BJ (cell line): ENCODE measurements at regions not wholly inside any gene's neighbourhood (a gene's known extent, or its start where the extent isn't known, plus 50 kb on each side); places are given as distances from the start of the nearest gene placed in this dataset.
"Not testable (repeated sequence)": the region's sequence is repeated elsewhere in the genome, so short reads cannot be mapped to it uniquely, and the experiment has no call there.

Source experiments
- CTCF ChIA-PET: fragments of 350-600 bp; formaldehyde crosslinking; extraction: SDS; loops from one replicate; lab custom pipeline; 2021; ENCODE audit warnings: antibody characterized with exemption, inconsistent platforms; lab: Yijun Ruan, JAX
- POLR2A ChIA-PET: fragments of 300-600 bp; sonication (Branson Sonifier 250); formaldehyde crosslinking; extraction: SDS; loops from one replicate; lab custom pipeline; 2021; ENCODE audit warnings: antibody characterized with exemption; lab: Charles Lee
- DNase-seq: peaks from one replicate; pipeline ENCODE4 v3.0.0-alpha.2; 2011; ENCODE audit warnings: low read depth
- H3K27me3 ChIP-seq: 2 replicates; pipeline ENCODE4 v1.6.0; 2011; ENCODE audit warnings: low read length; ENCODE audit not compliant: control insufficient read depth, insufficient read depth
- H3K36me3 ChIP-seq: 2 replicates; pipeline ENCODE4 v1.5.1; 2011; ENCODE audit warnings: low read length; ENCODE audit not compliant: control insufficient read depth, insufficient read depth
- H3K4me3 ChIP-seq: 2 replicates; pipeline ENCODE4 v1.5.1; 2011; ENCODE audit warnings: low read depth, mild to moderate bottlenecking, control low read depth, low read length
- TF ChIP-seq, protein P1 (sequence below): IDR thresholded peaks from 2 replicates; pipeline ENCODE4 v1.5.1; 2011; ENCODE audit warnings: low read depth, mild to moderate bottlenecking, control low read depth, inconsistent platforms, low read length, moderate library complexity; ENCODE audit not compliant: insufficient read depth

DNA sequence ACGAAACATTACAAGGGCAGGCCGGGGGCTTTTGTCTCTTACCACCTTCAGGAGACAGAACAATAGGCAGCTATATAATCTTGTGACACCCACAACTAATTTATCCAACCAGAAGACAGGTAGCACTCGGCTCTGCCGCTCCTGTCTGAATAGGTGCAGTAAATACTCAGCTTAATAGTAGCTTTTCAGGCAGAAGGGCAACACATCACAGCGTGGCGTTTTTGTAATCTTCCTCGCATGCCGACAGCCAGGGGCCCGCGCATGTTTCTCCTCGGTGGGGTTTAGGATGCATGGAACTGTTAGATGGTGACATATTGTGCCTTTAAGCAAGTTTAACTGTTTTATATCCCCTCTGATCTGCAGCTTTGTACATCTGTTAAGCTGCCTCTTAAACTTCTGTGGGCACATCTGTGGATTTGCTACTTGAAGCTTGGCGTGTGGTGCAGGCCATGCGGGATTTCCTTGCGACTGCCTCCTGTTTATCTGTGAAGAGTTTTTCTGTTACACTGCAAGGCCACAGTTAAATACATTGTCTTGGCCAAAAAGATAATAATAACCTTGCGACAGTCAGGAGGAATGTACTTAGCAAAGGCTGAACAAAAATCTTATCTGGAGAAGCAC lies 123.2 kb upstream of the BNIP2 start:
- H3K27me3 ChIP-seq, result peaks cover 1% of the 10 kb centered on the region
- POLR2A ChIA-PET, result no interaction called here
- CTCF ChIA-PET, result interaction anchor here (1.8 kb wide), 1 partner anchor 9 kb away, joined by 6 read pairs; no protein-coding TSS in a partner anchor
- TF ChIP-seq, protein P1, sequence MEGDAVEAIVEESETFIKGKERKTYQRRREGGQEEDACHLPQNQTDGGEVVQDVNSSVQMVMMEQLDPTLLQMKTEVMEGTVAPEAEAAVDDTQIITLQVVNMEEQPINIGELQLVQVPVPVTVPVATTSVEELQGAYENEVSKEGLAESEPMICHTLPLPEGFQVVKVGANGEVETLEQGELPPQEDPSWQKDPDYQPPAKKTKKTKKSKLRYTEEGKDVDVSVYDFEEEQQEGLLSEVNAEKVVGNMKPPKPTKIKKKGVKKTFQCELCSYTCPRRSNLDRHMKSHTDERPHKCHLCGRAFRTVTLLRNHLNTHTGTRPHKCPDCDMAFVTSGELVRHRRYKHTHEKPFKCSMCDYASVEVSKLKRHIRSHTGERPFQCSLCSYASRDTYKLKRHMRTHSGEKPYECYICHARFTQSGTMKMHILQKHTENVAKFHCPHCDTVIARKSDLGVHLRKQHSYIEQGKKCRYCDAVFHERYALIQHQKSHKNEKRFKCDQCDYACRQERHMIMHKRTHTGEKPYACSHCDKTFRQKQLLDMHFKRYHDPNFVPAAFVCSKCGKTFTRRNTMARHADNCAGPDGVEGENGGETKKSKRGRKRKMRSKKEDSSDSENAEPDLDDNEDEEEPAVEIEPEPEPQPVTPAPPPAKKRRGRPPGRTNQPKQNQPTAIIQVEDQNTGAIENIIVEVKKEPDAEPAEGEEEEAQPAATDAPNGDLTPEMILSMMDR, result no peak
- no peak overlapping the region for H3K4me3 ChIP-seq
- no peak for DNase-seq
- no peaks in the 10 kb centered on the region for H3K36me3 ChIP-seq

DNA sequence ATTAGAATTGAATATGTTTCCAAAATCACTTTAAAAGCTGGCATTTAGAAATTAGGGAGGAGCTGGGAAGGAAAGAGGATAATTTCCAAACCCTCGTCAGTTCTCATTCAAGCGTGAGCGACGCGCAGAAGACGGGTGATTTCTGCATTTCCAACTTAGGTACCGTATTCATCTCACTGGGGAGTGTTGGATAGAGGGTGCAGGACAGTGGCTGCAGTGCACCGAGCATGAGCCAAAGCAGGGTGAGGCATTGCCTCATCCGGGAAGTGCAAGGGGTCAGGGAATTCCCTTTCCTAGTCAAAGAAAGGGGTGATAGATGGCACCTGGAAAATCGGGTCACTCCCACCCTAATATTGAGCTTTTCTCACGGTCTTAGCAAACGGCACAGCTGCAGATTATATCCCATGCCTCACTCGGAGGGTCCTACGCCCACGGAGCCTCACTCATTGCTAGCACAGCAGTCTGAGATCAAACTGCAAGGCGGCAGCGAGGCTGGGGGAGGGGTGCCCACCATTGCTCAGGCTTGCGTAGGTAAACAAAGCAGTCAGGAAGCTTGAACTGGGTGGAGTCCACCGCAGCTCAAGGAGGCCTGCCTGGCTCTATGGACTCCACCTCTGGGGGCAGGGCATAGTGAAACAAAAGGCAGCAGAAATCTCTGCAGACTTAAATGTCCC lies 114.3 kb upstream of the BNIP2 start:
- H3K36me3 ChIP-seq, H3K27me3 ChIP-seq, H3K4me3 ChIP-seq, POLR2A ChIA-PET, DNase-seq, CTCF ChIA-PET: not testable (repeated sequence)

DNA sequence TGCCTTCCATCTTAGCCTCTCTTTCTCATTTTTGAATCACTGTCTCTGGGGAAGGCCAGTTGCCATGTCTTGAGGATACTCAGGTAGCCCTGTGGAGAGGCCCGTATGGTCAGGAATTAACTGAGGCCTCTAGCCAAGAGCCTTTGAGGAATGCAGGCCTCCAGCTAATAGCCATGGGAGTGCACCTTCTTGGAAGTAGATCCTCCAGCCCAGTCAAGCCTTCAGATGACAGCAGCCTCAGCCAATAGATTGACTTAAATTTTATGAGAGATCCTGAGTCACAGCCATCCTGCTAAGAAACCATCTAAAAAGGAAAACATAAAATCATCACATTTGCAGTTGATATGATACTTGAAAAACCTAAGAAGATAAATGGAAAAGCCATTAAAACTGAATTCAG lies 112.5 kb upstream of the BNIP2 start:
- ChIA-PET CTCF (no interaction called here), POLR2A (no interaction called here)
- H3K4me3 ChIP-seq, result no peak overlapping the region
- TF ChIP-seq, protein P1, result no peak
- no peak for DNase-seq
- no peaks in the 10 kb centered on the region for H3K27me3 ChIP-seq
- no peaks in the 10 kb centered on the region for H3K36me3 ChIP-seq

DNA sequence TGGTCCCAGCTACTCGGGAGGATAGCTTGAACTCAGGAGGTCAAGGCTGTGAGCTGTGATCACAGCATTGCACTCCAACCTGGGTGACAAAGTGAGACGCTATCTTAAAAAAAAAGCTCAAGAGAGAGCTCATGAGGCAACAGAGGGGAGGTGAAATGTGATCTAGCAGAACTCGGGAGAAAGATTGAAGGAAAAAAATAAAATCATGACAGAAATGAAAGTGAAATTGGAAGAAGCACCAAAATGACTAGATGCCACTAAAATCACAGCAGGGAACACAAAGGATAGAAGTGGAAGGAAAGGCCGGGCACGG lies 109.4 kb upstream of the BNIP2 start:
- POLR2A ChIA-PET, result no interaction called here
- Histone ChIP-seq H3K4me3 (no peak overlapping the region), H3K27me3 (no peaks in the 10 kb centered on the region), H3K36me3 (no peaks in the 10 kb centered on the region)
- CTCF ChIA-PET, result interaction anchor here (0.6 to 0.7 kb wide), 2 partner anchors 58 to 1641 kb away, joined by 4 to 6 read pairs; no protein-coding TSS in a partner anchor
- no peak for DNase-seq
- TF ChIP-seq, protein P1, result no peak

DNA sequence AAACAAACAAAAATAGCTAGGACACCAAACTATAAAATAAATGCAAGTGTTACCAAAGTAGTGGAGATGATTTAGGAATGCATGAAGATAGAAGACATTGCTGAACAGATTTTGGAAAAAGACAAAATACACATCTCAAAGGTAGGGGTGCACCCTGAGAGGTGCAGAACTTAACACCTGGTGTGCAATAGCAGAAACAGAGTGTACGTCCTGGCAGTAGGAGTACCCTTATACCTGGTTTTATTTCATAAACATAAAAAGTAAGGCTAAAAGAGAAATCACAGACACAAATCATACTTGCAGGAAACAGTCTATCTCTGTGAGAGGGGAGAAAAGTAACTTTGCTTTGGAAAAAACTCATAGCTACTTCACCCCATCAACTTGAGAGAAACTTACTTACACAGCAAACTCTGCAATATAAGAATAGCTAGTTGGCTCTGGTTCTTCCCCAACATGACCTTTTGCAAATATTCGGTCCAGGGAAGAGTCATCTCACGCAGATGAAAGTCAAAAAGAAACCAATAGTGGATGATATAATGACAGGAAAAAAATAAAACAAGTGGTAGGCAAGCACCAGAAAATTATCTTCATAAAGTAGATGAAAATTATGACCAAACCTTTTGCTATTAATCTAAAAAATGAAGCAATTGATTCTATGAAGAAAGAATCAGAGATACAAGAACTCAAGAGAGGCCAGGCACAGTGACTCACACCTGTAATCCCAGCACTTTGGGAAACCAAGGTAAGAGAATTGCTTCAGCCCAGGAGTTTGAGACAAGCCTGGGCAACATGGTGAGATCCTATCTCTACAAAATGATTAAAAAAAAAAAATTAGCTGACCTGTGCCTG lies 108.9 kb upstream of the BNIP2 start:
- Histone ChIP-seq H3K27me3 (no peaks in the 10 kb centered on the region), H3K36me3 (no peaks in the 10 kb centered on the region), H3K4me3 (no peak overlapping the region)
- POLR2A ChIA-PET, result no interaction called here
- DNase-seq, result no peak
- CTCF ChIA-PET, result interaction anchor here (0.6 to 0.7 kb wide), 2 partner anchors 58 to 1640 kb away, joined by 4 to 6 read pairs; no protein-coding TSS in a partner anchor
- TF ChIP-seq, protein P1, result no peak
